22Rv1 (cell line): ENCODE measurements at regions not wholly inside any gene's neighbourhood (a gene's known extent, or its start where the extent isn't known, plus 50 kb on each side); places are given as distances from the start of the nearest gene placed in this dataset.

ENCODE experiments used
- H3K27ac ChIP-seq: fragments of 450-650 bp; 2 replicates; pipeline ENCODE4 v1.5.1; 2017
- CTCF ChIP-seq: fragments of 450-650 bp; IDR thresholded peaks from 2 replicates; pipeline ENCODE4 v1.5.1; 2017; ENCODE audit warnings: mild to moderate bottlenecking
- ZFX ChIP-seq: fragments of 450-650 bp; IDR thresholded peaks from 2 replicates; pipeline ENCODE4 v1.6.1; 2017; ENCODE audit warnings: antibody characterized with exemption, borderline replicate concordance

GRCh38 chr21:28151758-28152157 is 840.9 kb downstream of the LTN1 start:
- H3K27ac ChIP-seq: no peak overlapping the region

GRCh38 chr21:28150778-28151177 is 841.9 kb downstream of the LTN1 start:
- no peak for TF ChIP-seq CTCF
- TF ChIP-seq ZFX: no peak

More at GRCh38 chr21:28151758-28152157, 840.9 kb downstream of the LTN1 start:
- TF ChIP-seq ZFX (no peak), CTCF (no peak)

GRCh38 chr21:28148400-28149064 is 844.1 kb downstream of the LTN1 start:
- H3K27ac ChIP-seq: no peak overlapping the region
- no peak for TF ChIP-seq CTCF
- TF ChIP-seq ZFX: no peak

More at GRCh38 chr21:28150778-28151177, 841.9 kb downstream of the LTN1 start:
- H3K27ac ChIP-seq: no peak overlapping the region

- H3K27ac ChIP-seq: no peak overlapping the region
- no peak for TF ChIP-seq CTCF
- no peak for TF ChIP-seq ZFX
These were observed 848.0 kb downstream of the LTN1 start for GRCh38 chr21:28144653-28145052.

- no peak for TF ChIP-seq CTCF
- no peak for TF ChIP-seq ZFX
- no peak overlapping the region for H3K27ac ChIP-seq
These were observed 848.6 kb downstream of the LTN1 start for GRCh38 chr21:28144089-28144488.

- H3K27ac ChIP-seq: no peak overlapping the region
- TF ChIP-seq CTCF (no peak), ZFX (no peak)
These were observed 850.0 kb downstream of the LTN1 start for GRCh38 chr21:28142697-28143096.

GRCh38 chr21:28138272-28138671 is 854.4 kb downstream of the LTN1 start:
- H3K27ac ChIP-seq: no peak overlapping the region
- TF ChIP-seq CTCF (no peak), ZFX (no peak)
